ENCODE measurements at regions not wholly inside any gene's neighbourhood (a gene's known extent, or its start where the extent isn't known, plus 50 kb on each side); places are given as distances from the start of the nearest gene placed in this dataset.

DNA sequence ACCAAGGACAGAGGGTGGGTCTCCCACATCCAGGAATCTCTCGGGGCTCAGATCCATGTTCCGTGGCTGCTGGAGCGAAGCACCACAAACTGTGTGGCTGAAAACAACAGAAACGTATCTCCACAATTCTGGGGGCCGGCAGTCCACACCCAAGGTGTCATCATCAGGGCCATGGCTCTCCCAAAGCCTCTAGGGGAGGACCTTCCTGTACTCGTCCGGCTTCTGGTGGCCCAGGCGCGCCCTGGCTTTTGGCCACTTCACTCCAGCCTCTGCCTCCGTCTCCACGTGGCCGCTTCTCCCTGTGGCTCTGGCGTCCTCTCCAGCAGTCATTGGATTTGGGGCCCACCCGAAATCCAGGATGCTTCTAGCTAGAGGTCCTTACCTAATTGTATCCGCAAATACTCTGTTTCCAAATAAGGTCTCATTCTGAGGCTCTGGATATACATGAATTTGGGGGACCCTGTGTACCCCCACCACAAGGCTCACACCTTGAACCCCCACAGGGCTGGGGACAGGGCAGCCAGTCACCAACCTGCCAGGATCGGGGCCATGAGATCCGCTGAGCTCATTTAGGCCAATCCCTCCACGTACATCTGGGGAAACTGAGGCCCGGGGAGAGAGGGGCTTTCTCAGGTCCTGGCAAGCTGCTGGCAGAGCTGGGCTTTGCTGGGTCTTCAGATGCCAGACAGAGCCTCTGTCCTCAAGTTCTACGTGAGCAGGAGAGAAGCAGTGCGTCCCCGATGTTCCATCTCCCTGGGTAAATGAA, 158.2 kb downstream of the OLFM1 start:
- TF ChIP-seq, protein P1, sequence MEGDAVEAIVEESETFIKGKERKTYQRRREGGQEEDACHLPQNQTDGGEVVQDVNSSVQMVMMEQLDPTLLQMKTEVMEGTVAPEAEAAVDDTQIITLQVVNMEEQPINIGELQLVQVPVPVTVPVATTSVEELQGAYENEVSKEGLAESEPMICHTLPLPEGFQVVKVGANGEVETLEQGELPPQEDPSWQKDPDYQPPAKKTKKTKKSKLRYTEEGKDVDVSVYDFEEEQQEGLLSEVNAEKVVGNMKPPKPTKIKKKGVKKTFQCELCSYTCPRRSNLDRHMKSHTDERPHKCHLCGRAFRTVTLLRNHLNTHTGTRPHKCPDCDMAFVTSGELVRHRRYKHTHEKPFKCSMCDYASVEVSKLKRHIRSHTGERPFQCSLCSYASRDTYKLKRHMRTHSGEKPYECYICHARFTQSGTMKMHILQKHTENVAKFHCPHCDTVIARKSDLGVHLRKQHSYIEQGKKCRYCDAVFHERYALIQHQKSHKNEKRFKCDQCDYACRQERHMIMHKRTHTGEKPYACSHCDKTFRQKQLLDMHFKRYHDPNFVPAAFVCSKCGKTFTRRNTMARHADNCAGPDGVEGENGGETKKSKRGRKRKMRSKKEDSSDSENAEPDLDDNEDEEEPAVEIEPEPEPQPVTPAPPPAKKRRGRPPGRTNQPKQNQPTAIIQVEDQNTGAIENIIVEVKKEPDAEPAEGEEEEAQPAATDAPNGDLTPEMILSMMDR (IDR thresholded peaks at IDR 0.05): no peak

DNA sequence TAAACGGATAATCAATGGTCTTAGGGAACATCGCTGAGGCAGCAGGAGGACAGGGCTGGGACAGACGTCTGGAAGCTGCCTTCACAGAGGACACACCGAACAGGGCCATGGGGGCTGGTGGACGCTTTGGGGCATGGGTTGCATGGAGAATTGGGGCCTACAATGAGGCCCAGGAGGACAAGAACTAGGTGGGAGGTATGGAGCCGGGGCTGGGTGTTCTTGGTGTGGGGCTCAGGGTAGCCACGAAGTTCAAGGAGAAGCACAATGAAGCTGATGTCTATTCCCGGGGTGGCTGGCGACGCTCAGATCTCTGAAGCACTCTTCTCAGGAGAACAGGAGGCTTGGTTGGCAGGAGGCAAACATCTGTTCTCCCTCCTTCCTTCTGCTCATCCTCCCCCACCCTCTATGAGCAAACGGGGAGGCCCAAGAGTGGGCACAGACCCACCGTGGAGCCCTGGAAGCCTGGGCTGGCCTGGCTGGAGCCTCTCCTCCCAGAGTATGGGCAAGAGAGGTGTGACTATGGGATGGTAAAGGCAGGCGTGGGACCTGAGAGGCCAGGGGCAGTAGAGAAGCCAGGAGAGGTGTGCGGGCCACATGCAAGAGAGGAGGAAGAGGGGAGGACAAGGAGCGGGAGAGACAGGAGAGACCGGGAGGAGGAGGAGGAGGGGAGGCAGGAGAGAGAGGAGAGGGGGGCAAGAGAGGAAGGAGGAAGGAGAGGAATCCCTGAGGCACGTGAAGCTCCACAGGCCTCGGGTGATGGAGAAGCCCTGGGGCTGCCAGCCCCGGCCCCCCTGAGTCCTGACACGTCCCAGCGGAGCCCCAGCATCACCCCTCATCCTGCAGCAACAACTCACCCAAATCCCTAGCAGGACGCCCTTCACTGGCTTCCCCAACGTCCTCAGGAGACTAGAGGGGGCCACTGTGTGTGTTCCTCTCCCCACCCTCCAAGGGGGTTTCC, 159.1 kb downstream of the OLFM1 start:
- TF ChIP-seq, protein P1 (IDR thresholded peaks at IDR 0.05): no peak

DNA sequence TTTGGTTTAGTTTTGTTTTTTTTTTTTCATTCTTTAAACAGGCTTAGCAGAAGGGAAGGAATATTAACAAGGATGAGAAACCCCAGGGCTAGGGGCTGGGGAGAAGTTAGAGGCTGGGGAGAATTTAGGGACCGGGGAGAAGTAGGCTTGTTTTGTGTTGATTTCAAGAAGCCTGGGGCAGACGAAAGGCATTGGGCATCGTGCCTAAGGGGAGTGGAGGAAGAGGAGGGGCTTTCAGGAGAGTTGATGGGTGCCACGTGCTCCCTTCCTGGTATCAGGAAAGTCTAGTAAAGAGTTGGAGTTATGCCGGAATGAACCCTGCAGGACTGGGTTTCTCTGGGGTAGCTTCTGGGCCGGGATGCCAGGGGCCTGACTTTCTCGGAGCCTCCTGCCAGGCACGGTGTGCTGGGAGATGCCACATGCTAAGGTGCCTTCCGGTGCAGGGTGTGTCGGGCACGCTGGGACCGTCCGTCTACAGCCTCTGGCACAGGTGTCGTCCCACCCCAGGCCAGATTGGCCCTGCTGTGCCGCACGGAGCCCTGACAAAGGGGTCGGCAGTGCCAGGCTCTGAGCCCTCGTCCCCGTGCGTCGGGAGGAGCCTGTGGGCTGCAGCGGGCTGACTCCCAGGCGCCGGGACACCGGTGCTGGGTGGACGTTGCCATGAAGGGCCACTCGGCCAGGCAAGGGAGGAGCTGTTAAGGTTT, 159.9 kb downstream of the OLFM1 start:
- TF ChIP-seq, protein P1 (IDR thresholded peaks at IDR 0.05): no peak

DNA sequence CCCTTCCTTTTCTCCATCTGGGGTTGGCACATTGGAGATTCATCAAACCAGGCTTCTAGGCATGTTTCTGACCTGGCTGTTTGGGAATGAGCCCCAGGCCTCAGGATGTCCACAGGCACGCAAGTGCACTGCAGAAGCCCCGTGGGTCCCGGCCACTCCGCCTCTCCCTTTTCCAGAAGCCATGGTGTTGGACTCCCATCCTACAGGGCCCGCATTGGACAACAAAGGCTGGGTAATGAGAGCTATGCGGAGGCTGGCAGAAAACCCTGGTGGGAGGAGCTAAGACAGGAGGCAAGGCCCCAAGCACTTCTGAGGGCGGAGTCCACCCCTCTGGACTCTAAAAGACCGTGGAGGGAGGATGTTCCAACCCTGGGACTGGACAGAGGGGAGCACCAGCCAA, 160.6 kb downstream of the OLFM1 start:
- TF ChIP-seq, protein P1 (IDR thresholded peaks at IDR 0.05): no peak

DNA sequence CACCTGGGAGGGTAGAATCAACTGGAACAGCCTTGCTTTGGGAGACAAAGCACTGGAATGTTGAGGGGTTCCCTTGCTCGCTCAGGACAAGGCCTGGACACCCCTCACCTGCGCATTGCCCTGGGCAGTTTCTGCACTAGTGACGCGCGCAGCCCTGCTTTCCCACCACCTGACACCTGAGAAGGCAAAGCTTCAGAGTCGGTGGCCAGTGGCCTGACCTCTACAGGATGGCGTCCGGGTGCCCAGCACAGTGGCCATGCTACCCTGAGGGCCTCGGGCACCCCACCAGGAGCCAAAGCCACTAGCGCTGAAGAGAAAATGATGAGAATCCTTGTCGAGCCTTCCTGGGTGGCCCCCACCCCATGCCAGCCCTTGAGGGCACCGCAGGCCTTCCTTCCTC, 161.3 kb downstream of the OLFM1 start:
- TF ChIP-seq, protein P1 (IDR thresholded peaks at IDR 0.05): no peak

DNA sequence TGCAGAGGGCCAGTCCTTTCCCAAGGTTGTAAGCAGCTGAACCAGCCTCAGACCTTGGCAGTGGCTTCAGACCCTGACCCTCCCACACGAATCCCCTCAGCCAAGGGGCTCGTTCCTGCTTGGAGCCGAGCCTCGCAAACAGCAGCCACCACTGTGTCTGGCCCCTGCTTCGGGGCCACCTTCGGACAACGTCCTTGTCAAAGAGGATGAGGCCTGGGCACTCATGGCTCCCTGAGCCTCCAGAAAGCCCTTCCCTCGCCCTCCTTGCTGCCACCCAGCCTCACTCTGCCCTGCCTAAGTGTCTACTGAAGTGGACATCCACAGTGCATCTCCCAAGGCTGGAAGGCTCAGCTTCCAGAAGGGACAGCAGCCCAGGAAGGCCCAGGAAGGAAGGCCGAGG, 161.7 kb downstream of the OLFM1 start:
- TF ChIP-seq, protein P1 (IDR thresholded peaks at IDR 0.05): no peak

DNA sequence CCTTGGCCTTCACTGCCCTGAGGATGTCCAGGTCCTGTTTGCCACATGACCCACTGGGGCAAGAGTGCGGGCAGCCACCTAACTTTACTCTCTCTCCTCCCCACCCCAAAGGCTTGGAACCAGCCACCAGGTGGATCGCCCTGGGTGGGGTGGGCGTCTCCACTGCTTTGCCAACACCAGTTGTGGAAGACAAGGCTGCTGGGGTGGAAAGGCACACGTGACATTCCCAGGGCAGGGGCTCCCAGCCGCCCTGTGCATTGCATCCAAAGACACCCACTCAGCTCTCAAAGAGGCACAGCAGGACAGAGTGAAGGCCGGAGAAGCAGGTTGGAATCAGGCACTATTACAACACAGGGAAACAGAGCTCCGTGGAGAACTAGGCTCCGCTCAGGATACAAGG, 162.2 kb downstream of the OLFM1 start:
- TF ChIP-seq, protein P1 (IDR thresholded peaks at IDR 0.05): no peak

Measured in LNCAP (cell line).